Upper lobe of right lung (tissue), 1 donor: ENCODE measurements at regions not wholly inside any gene's neighbourhood (a gene's known extent, or its start where the extent isn't known, plus 50 kb on each side); places are given as distances from the start of the nearest gene placed in this dataset.

Experiments
- ATAC-seq: fragments of 200-7000 bp; cut with Tn5 transposase; one replicate; pipeline ENCODE4 v1.9.1; 2020; ENCODE audit warnings: mild to moderate bottlenecking, moderate library complexity
- DNase-seq: peaks from one replicate; pipeline ENCODE4 v3.0.0-alpha.2; 2020
- H3K27ac ChIP-seq: fragments of 200-600 bp; one replicate; pipeline ENCODE4 v1.8.0; 2022
- H3K27me3 ChIP-seq: fragments of 200-600 bp; one replicate; pipeline ENCODE4 v1.8.0; 2022; ENCODE audit warnings: mild to moderate bottlenecking
- H3K36me3 ChIP-seq: fragments of 200-600 bp; one replicate; pipeline ENCODE4 v1.8.0; 2022
- H3K4me1 ChIP-seq: fragments of 200-600 bp; one replicate; pipeline ENCODE4 v1.8.0; 2022
- H3K4me3 ChIP-seq: fragments of 200-600 bp; one replicate; pipeline ENCODE4 v1.8.0; 2022; ENCODE audit warnings: mild to moderate bottlenecking
- H3K9me3 ChIP-seq: fragments of 200-600 bp; one replicate; pipeline ENCODE4 v1.8.0; 2022
- CTCF ChIP-seq: fragments of 200-600 bp; IDR thresholded peaks from one replicate; pipeline ENCODE4 v1.8.0; 2022; ENCODE audit warnings: antibody characterized with exemption
- intact Hi-C: fragments of 100-400 bp; cut with DNase I; formaldehyde crosslinking; loops from one replicate; pipeline ENCODE4 v1.11.0; 2022
- donor health status: DM: no; HTN: yes; CAD: no; lungs with severe emphysema.

DNA sequence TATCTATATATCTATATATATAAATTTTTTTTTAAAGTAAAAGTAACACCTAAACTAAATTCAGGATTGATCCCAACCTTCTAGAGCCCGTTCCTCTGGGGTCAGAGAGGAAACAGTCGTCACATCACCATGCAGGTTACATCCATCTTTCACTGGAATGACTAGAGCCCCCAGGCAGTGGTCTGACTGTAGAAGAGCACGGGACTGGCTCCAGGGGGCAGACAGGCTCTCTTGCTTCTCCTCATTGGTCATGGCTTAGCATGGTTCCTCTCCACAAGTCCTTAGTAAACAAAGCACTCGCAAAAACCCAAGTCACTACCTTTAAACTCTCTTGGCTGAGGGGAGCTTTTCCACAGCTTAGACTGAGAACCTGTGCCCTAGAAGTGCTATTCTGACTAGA lies 110.5 kb downstream of the NR2F2 start:
- ATAC-seq: no peak
- no peak for TF ChIP-seq CTCF
- Histone ChIP-seq H3K27ac (no peak overlapping the region), H3K27me3 (no peaks in the 10 kb centered on the region), H3K4me3 (no peak overlapping the region), H3K36me3 (no peaks in the 10 kb centered on the region), H3K9me3 (no peaks in the 10 kb centered on the region), H3K4me1 (no peaks in the 10 kb centered on the region)
- no peak for DNase-seq
- intact Hi-C loops: no loop called here

DNA sequence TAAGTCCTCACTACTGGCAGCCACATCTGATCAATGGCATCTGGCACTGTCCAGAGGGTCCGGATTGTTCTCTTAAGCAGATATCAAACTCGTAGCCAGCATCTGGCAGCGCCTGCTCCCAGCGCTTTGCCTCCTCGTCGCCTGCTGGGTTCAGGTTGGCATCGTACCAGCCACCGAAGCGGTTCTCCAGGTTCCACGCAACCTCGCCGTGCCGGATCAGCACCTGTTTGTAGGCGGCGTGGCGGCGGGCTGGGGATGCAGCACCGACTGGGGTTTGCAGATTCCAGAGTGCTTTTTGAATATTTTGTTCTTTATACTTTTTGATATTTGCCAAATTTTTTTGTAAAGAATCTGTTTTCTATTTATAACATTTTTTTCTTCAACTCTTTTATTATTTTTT lies 111.6 kb downstream of the NR2F2 start:
- no peaks in the 10 kb centered on the region for H3K4me1 ChIP-seq
- H3K9me3 ChIP-seq: no peaks in the 10 kb centered on the region
- intact Hi-C loops: no loop called here
- no peak for TF ChIP-seq CTCF
- ATAC-seq: no peak
- no peaks in the 10 kb centered on the region for H3K27me3 ChIP-seq
- no peak overlapping the region for H3K27ac ChIP-seq
- no peak overlapping the region for H3K4me3 ChIP-seq
- DNase-seq: no peak
- no peaks in the 10 kb centered on the region for H3K36me3 ChIP-seq

DNA sequence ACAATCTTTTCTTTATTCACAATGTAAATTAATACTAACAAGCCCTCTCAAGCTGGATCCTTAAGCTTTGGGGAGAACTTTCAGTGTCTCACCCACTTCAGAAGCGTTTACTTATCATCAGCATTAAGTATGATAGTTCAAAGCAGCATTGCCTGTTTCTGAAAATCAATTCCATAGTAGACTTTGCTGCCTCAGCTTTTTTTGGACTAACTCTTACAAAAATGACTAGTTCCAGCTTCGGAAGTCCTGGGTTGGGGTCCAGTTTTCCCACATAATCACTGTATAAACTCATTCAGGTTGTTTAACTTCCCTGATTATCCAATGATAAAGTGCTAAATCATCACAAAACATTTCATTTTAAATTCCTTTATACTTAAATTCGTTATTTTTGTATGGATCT lies 114.4 kb downstream of the NR2F2 start:
- Histone ChIP-seq H3K4me1 (no peaks in the 10 kb centered on the region), H3K27ac (no peak overlapping the region), H3K4me3 (no peak overlapping the region), H3K9me3 (no peaks in the 10 kb centered on the region), H3K36me3 (no peaks in the 10 kb centered on the region), H3K27me3 (no peaks in the 10 kb centered on the region)
- TF ChIP-seq CTCF: no peak
- intact Hi-C loops: no loop called here
- no peak for DNase-seq
- ATAC-seq: no peak

DNA sequence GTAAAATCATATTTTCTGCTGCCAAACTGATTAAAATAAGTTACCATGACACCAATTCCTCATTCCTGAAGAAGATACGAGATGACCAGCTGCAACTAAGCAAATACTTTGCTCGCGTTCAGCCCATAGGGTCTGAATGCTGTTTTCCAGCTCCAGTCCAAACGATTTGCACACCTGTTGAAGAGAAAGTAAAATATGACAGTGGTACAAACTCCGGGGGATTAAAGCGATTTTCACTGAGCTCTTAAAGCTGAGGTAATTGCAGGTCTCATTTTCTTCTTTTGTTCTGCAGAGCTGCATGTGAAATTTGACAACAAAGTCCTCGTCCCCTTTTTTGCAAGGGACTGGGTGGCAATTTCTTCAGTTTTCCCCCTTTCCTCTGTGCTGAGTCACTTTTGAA lies 118.4 kb downstream of the NR2F2 start:
- no peak overlapping the region for H3K4me3 ChIP-seq
- TF ChIP-seq CTCF: no peak
- H3K36me3 ChIP-seq: no peaks in the 10 kb centered on the region
- no peaks in the 10 kb centered on the region for H3K9me3 ChIP-seq
- no peak for DNase-seq
- H3K27ac ChIP-seq: no peak overlapping the region
- intact Hi-C loops: no loop called here
- H3K4me1 ChIP-seq: no peaks in the 10 kb centered on the region
- ATAC-seq: no peak
- no peaks in the 10 kb centered on the region for H3K27me3 ChIP-seq

DNA sequence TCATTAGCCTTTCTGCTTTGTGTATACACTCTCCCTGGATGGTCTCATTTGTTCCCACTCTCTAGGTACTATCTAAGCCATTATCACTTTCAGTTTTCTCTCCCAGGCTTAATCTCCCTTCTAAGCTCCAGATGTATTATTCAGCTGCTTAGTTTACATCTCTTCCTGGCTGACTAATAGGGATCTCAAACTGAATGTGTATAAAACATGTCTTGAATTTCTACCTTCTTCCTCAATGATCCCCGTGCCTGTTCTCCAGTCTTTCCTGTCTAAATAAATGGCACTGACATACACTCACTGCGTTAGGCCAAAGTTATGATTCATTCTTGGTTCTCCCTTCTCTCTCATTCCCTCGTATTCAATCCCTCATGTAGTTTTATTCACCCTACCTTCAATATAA lies 127.3 kb downstream of the NR2F2 start:
- intact Hi-C loops: no loop called here
- no peaks in the 10 kb centered on the region for H3K9me3 ChIP-seq
- no peak for TF ChIP-seq CTCF
- H3K36me3 ChIP-seq: no peaks in the 10 kb centered on the region
- no peak overlapping the region for H3K4me3 ChIP-seq
- H3K27ac ChIP-seq: no peak overlapping the region
- ATAC-seq: no peak
- H3K4me1 ChIP-seq: no peaks in the 10 kb centered on the region
- H3K27me3 ChIP-seq: no peaks in the 10 kb centered on the region
- no peak for DNase-seq

DNA sequence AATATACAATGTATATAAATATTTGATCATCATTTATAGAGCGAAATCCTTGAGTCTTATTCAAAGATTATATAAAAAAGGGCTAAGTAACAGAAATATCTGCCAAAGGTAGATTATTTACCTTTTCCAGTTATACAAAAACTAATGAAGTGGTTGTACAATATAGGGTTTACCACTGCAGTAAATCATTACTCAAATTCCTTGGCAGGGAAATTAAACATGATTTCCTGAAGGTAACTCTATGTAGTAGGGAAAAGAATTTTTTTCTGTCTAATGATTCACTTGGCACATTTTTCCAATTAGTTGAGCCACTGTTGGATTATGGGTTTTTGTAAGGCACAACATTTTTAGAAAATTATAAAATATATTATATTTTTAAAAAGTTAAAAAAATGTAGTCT lies 129.6 kb downstream of the NR2F2 start:
- Histone ChIP-seq H3K36me3 (no peaks in the 10 kb centered on the region), H3K27ac (no peak overlapping the region), H3K27me3 (no peaks in the 10 kb centered on the region), H3K9me3 (no peaks in the 10 kb centered on the region), H3K4me1 (no peaks in the 10 kb centered on the region), H3K4me3 (no peak overlapping the region)
- no peak for DNase-seq
- intact Hi-C loops: no loop called here
- no peak for TF ChIP-seq CTCF
- ATAC-seq: no peak
